GM21381 (cell line): ENCODE measurements at regions not wholly inside any gene's neighbourhood (a gene's known extent, or its start where the extent isn't known, plus 50 kb on each side); places are given as distances from the start of the nearest gene placed in this dataset.

Experiments
- ATAC-seq: cut with Tn5 transposase; IDR thresholded peaks from one replicate; pipeline ENCODE4 v1.9.1; 2021; ENCODE audit warnings: mild to moderate bottlenecking, moderate library complexity; ENCODE audit not compliant: unreplicated experiment

DNA sequence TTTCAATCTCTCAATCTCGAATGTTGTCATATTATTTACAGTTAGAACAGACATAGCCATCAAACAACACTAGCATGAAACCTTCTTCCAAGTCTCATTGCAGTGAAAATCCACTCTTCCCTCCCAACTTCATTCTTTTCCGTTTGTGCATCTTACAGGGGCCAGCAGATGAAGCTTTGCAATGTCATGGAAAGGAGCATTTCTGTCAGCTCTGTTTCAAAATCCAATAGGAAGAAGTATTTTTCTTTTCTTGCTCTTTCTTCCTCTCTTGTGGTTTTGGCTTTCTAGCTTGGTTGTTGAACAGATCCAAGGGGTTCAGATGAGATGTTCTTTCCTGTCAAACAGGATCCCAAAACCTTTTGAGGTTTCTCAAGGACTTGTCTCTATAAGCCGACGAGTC is 416.6 kb downstream of the AEBP2 start:
- ATAC-seq = no peak

- no peak for ATAC-seq
Measured at GRCh38 chr12:19856389-19856788, 417.1 kb downstream of the AEBP2 start.

DNA sequence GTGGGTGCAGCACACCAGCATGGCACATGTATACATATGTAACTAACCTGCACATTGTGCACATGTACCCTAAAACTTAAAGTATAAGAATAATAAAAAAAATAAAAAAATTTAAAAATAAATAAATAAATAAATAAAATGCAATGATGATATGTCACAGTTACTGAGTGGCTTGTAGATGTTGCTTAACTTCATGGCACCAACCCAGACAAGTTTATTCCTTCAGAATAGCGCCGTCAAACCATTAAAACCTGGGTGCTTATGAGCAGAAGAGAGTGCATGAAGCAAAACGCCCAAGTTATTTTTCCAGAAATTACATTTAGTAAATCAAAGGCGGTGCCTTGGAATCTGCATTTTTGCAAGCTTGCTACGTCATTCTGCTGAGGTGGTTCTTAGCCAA is 417.9 kb downstream of the AEBP2 start:
- ATAC-seq = no peak

DNA sequence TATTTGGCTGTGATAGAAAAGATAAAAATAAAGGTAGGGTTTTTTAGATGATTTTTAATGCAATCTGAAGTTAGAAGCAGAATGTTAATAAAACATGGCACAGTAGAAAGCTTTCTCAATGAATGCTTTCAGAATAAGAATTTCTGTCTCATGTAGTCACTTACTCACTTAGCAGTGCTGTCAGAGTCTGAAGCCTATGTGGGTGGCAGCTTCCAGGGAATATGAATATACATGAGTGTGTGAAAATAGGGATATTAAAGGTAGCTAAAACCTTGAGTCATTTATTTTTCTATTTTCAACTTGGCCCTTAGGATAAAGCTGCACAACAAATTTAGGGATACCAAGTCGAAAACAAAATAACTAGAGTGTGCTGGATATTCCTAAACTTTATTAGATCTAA is 427.9 kb downstream of the AEBP2 start:
- ATAC-seq = no peak

GRCh38 chr12:19867970-19868369 is 428.7 kb downstream of the AEBP2 start:
- ATAC-seq = no peak

DNA sequence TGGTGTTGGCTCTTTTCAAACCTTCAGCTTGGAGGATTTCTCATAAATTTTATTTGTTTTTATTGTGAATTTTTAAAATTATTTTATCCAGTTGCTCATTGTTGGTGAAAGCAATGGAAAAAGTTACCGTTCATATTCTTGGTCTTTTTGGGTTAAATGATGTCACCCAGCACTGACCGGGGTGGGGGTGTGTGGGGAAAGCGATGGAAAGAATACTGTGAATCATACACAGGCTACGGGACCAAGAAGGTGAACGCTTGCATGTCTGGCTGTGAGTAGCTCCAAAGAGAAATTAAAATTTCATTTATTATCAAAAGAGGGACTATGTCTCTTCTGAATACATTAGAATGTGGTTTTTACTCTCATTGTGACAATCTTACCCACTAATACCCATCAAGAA is 430.1 kb downstream of the AEBP2 start:
- no peak for ATAC-seq

- ATAC-seq = no peak
Measured at GRCh38 chr12:19872621-19873540, 433.6 kb downstream of the AEBP2 start.

- no peak for ATAC-seq
Measured at GRCh38 chr12:19880076-19880475, 440.8 kb downstream of the AEBP2 start.

DNA sequence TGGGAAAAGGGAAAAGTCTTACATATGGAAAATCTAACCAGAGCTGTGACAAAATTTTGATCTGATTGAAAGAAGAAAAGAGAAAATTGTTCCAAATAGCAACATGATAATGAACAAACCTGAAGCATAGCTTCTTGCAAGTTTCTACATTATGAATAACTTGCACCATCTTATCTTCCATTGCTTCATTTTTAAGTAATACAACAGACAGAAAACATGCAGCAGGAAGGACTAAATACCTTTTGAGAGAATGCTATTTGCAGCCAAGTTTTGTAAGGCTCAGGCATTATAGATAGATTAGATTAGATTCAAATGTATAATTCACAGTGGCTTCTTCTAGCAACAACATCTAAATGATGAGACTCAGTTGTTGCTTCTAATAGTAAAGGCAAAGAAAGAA is 441.4 kb downstream of the AEBP2 start:
- ATAC-seq = no peak

- ATAC-seq = no peak
Measured at GRCh38 chr12:19882346-19882745, 443.1 kb downstream of the AEBP2 start.

DNA sequence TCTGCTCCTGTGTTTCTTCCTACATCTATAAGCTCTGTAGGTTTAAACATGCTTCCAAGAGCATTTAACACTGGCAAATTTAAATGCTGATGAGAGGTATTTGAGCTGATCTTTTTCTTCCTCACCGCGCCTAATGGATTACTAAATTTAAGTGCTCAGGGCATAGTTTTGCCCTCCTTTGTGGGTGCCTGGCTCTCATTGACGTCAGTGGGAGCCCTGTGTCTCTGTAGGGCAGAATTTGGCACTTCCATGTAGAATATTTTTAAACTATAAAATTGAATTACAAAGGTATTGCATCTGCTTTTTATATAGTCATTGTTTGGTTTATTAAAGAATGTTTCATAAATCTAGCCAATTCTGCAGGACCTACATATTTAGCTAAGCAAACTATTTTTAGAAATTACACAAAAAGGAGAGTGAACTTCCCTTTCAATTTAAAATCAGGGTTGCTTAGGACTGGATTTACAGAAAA is 444.8 kb downstream of the AEBP2 start:
- no peak for ATAC-seq

DNA sequence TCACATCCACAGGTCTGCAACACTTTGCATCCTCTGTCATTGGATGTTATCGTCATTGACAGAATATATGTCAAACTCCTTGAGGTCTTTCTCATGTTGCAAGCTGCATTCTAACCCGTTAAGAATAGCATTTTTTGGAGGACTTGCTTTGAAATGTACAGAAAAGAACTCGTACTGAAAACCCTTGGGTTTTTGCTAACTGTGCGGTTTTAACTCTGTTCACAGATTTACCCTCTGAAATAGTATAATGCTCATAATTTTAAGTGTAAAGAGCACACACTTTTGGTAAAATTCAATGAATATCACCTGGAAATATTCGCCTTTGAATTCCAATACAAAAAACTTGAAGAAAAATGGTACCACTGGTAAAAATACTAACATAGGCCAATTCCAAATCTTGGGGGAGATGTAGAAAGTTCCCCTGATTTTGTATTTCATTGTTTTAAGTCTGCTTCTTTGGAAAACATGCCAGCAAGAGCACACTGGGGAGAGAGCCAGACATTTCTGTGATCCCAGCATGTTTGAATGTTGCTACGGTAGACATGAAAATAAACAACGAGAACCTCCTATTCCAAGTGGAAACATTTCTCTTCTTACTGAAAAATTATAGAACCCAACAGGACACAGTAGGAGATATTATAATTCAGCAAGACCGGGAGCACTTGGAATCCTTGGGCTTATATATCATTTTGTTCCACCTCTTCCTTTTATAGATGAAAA is 446.0 kb downstream of the AEBP2 start:
- ATAC-seq = no peak

- ATAC-seq = no peak
Measured at GRCh38 chr12:19886065-19886464, 446.8 kb downstream of the AEBP2 start.

GRCh38 chr12:19886639-19887064 is 447.4 kb downstream of the AEBP2 start:
- no peak for ATAC-seq

DNA sequence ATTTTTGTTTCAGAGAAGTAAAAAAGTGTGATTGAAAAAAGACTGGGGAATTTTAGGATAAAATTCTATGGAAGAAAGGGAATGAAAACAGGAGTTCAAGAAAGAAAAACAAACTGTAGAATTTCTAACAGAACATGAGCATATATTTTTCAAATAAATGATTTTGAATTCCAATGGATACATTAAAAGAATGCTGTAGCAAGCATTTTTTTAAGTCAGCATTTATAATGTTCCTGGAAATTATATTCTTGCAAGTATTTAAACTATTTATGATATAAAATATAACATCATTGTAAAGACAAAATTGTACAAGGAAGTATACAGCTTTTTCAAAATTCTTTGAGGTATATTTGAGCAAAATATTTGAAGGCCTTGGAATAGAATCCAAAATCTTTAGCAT is 450.7 kb downstream of the AEBP2 start:
- ATAC-seq = no peak

GRCh38 chr12:19891936-19892591 is 452.8 kb downstream of the AEBP2 start:
- no peak for ATAC-seq

DNA sequence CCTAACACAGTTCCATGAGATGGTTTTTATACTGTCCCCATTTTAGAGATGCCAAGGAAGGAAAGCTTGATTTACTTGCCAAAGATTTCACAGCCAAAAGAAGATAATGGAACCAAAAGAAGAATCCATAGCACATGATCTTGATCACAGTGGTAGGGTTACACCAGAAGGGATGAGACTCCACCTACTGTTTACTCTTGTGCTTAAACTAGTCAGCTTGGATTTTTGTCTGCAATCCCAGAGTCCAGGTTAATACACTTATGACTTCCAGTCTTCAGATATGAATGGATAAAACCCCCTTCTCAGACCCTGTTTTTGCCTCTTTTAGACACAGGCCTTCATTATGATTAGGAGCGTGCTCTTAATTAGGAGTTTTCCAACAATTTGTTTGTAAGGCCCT is 454.2 kb downstream of the AEBP2 start:
- no peak for ATAC-seq

- ATAC-seq = no peak
Measured at GRCh38 chr12:19894050-19894449, 454.8 kb downstream of the AEBP2 start.

GRCh38 chr12:19894803-19895202 is 455.5 kb downstream of the AEBP2 start:
- ATAC-seq = no peak

GRCh38 chr12:19895246-19896020 is 456.1 kb downstream of the AEBP2 start:
- ATAC-seq = no peak

- ATAC-seq = no peak
Measured at GRCh38 chr12:19896041-19896440, 456.7 kb downstream of the AEBP2 start.
